KBM-7 (cell line): ENCODE measurements at regions not wholly inside any gene's neighbourhood (a gene's known extent, or its start where the extent isn't known, plus 50 kb on each side); places are given as distances from the start of the nearest gene placed in this dataset.
"Not testable (repeated sequence)": the region's sequence is repeated elsewhere in the genome, so short reads cannot be mapped to it uniquely, and the experiment has no call there.

Experiments
- DNase-seq: peaks from one replicate; pipeline ENCODE4 v3.0.0-alpha.2; 2015
- in situ Hi-C: fragments of 300-500 bp; cut with MboI; formaldehyde crosslinking; loops from 2 replicates; pipeline ENCODE4 v1.14.3; 2020; ENCODE audit warnings: low sequenced_read_pairs, low pct_unique_long_range_greater_than_20kb, mixed read lengths

DNA sequence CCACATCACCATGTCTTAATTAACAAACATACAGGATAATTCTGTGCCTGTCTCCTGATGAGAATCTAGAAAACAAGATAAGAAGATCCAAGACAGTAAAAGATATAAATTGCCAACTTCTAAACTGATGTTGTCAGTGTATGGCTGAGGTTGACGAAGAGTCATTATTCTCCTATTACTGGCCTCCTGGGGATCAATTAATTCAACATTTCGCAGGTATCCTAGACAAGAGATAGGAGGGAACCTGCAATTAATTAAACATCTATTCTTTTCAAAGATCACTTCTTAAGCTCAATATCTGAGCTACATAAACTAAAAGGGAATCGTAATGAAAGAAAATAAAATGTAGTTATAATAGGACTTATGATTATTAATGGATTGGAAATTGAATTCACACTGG lies 232.0 kb upstream of the GRIA1 start:
- in situ Hi-C loops = no loop called here
- no peak for DNase-seq

DNA sequence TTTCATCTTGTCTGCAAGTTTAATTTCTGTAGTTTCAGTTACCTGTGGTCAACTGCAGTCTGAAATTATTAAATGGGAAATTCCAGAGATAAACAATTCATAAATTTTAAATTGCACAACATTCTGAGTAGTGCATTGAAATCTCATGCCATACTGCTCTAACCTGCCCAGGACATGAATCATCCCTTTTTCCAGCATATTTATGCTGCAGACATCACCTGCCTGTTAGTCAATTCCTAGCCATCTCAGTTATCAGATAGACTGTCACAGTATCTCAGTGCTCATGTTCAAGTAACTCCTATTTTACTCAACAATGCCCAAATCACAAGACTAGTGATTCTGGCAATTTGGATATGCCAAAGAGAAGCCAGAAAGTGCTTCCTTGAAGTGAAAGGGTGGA lies 223.0 kb upstream of the GRIA1 start:
- DNase-seq = no peak
- in situ Hi-C loops = no loop called here

DNA sequence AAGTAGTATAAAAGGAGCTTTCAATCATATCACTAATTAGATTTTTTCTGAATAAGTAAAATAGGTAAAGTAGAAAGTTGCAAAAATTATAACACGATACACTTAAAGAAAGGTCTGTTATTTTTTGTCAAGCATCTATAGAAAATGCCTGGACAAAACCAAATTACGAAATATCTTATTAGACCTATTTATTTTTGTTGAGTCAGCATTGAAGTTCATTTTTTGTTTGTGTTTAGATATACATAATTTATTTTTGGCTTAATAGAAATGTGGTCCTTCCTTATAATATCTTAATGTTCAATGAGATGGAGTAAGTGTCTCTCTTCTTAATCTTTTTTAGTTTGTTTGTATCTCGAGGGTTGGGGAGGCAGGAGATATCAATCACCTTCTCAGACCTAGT lies 214.8 kb upstream of the GRIA1 start:
- no peak for DNase-seq
- in situ Hi-C loops = no loop called here

DNA sequence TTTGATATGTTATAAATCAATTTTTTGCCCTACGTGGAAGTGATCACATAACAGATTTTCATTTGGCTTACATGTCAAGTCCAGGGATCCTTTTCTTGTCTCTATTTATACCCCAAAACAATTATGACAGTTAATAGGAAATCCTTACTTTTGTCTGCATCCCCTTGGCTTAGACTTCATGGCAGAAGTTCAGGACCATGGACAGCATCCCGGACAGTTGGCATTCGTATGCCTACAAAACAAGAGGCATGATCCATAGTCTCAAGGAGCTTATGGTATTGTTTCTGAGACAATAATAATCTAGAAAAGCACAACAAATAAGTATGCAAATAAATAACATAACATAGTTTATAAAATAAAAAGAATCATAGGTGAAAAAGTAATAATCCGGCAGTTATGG lies 214.3 kb upstream of the GRIA1 start:
- in situ Hi-C loops = no loop called here
- peak; percentile 18 for DNase-seq

DNA sequence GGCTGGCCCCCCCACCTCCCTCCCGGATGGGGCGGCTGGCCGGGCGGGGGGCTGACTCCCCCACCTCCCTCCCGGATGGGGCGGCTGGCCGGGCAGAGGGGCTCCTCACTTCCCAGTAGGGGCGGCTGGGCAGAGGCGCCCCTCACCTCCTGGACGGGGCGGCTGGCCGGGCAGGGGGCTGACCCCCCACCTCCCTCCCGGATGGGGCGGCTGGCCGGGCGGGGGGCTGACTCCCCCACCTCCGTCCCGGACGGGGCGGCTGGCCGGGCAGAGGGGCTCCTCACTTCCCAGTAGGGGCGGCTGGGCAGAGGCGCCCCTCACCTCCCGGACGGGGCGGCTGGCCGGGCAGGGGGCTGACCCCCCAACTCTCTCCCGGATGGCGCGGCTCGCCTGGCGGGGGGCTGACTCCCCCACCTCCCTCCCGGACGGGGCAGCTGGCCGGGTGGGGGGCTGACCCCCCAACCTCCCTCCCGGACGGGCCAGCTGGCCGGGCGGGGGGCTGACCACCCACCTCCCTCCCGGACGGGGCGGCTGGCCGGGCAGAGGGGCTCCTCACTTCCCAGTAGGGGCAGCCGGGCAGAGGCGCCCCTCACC lies 194.1 kb upstream of the GRIA1 start:
- in situ Hi-C loops, DNase-seq: not testable (repeated sequence)

DNA sequence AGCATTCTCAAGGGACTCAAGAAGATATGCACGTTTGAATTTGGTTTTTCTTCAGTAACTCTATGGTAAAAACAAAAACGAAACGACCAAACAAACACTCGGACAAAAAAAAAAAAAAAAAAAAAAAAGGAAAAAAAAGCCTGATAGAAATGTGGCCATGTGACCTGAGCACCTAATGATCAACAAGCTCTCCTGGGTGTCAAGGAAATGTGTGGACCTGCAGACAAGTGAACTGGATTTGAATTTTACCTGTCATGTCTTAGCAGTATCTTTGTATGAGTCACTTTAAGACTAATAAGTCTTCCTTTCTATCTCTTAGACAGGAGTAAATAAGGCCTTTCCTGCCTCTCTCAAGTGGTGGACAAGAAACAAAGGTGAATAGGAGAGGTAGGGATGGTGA lies 190.6 kb upstream of the GRIA1 start:
- in situ Hi-C loops = no loop called here

DNA sequence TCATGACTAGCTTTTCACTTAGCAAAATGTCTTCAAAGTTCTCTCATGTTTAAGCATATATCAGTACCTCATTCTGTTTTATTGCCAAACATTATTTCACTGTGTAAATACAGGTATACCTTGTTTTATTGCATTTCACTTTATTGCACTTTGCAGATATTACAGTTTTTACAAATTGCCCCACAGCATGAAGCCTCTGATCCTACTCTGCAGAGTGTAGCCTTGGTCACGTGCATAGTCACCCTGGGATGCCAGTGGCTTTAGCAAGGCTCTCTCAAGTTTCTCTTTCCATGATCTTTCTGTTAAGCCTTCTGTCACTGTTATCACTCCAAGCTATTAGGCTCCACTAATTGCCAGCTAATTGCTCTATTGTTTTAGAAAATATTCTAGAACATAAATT lies 182.2 kb upstream of the GRIA1 start:
- in situ Hi-C loops = no loop called here

More for the DNA sequence above, 190.6 kb upstream of the GRIA1 start:
- DNase-seq = no peak

DNA sequence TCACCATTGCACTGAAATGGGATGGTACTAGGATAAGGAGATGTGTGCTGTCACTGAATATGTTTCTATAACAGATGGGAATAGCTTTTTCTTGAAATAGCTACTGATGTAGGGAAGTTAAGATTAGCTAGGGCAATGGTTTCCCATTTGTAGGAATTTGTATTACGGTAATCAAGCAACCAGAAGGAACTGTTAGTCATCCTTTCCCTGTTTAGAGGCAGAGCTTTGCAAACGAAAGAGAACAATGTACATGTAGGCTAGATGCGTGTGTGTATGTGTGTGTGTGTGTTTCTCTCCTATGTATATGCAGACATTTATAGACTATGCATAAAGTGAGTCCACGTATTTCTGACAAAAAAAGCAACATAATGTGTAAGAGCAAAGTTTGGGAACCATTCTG lies 171.9 kb upstream of the GRIA1 start:
- in situ Hi-C loops = no loop called here

More for the DNA sequence above, 182.2 kb upstream of the GRIA1 start:
- no peak for DNase-seq

DNA sequence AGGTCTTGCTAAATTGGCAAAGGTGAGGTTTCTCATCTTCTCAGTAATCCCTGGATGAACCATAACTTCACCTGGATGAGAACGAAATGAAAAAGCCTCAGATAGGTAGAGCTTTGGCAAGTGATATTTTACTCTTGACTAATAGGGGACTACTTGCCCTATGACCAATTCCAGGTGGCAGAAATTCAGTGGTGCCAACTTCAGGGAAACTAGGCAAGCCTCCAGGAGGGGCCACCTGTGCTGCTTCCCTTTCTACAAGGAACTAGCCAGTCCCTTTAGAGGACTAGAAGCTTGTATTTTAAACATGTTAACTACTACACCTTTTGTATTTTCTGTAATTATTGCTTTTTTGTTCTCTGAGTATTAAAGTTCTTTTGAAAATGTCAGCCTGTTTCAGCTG lies 169.0 kb upstream of the GRIA1 start:
- no peak for DNase-seq

More for the DNA sequence above, 171.9 kb upstream of the GRIA1 start:
- DNase-seq = no peak

DNA sequence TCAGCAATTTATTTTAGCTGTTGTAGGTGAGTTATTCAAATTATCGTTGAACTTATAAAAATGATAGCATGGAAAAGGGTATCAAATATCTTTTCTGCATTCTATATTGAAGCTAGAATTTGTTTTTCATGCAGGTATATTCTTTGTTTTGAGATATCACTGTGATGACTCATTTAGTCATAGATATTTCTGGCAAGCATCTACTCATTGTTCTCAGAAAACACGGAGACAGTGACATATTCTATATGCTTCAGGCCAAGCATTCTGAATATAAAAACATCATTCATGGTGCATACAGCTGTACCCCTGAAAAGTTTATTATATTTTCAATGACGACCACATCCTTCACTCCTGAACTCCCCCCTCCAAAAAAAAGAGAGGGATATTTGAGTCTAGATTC lies 150.3 kb upstream of the GRIA1 start:
- no peak for DNase-seq

More for the DNA sequence above, 169.0 kb upstream of the GRIA1 start:
- in situ Hi-C loops = no loop called here

DNA sequence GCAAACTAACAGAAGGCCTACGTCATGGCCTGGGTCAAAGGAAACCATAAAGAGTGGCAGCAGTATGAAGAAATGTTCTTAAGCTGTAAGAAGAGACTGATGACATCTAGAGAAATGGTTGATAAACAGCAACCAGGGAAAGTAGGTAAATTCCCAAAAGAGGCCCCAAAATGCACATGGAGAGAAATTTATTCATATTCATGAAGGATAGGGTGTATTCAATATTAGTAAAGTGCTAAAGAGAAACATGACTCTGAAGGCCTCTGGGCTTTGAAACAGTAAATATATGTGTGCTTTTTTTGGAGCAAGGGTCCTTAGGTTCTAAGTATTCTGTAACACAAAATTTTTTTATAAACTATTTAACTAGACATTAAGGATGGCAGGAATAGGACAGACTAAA lies 149.7 kb upstream of the GRIA1 start:
- in situ Hi-C loops = no loop called here

More for the DNA sequence above, 150.3 kb upstream of the GRIA1 start:
- in situ Hi-C loops = no loop called here

DNA sequence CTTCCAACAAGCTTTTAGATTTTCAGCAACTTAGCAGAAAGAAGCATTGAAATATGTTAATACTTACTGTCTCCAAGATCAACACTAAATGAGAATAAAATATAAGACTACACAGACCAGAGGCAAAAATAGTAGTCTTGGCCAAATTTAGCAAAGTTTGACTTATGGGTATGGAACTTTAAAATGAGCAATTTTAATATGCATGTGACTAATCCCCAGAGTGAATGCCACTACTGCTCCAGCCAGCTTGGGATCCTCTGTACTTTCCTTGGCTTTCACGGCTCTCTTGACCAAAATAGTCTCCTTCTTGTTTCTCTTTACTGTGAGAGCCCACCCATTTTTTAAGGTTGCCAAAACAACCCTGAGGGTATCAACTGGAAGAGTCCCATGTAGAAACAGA lies 148.0 kb upstream of the GRIA1 start:
- DNase-seq = no peak
- in situ Hi-C loops = no loop called here

More for the DNA sequence above, 149.7 kb upstream of the GRIA1 start:
- DNase-seq = no peak

DNA sequence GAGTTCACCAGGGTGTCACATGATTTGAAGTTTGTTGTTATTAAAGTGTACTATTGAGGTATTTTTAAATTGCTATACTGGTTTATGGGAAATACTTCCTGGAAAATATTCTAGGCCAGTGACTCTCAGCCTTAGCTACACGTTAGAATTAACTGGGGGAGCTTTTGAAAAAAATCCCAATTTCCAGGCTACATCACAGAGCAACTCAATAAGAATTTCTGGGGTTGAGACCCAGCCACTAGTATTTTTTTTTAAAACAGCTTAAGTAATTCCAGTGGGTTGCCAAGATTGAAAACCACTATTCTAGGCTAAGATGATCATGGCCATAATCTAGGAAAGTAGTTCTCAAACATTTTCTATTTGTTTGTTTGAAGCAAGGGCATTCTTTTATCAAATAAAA lies 142.9 kb upstream of the GRIA1 start:
- DNase-seq = no peak
- in situ Hi-C loops = no loop called here

DNA sequence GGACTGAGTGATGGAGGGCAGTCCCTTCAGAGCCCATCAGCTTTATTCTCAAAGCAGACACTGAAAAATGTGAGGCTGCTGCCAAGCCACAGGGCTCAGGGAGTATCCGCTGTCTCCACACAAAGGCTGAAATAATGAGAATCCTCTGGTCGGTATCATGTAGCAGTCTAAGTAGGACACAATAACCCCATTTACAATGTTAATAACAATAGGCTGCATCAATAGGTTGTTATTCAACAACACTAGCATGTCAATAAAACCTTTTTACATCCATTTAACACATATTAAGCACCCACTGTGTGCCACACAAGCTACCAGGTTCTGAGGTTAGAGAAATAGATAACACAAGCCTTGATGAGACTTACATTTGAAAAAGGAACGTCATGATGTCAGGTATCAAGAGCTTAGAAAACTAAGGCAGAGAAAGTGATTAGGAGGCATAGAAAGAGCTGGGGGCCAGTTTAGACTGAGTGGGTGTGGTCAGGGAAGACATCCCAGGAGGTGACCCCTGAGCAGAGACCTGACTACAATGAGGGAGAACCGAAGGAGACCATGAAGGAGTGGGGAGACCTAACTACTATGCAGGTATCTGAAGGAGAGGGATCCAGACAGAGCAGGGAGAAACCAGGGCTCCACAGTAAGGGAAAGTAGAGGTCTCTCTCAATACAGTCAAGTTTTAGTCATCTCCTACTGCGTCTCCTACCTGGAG lies 140.1 kb upstream of the GRIA1 start:
- in situ Hi-C loops = no loop called here
- no peak for DNase-seq

DNA sequence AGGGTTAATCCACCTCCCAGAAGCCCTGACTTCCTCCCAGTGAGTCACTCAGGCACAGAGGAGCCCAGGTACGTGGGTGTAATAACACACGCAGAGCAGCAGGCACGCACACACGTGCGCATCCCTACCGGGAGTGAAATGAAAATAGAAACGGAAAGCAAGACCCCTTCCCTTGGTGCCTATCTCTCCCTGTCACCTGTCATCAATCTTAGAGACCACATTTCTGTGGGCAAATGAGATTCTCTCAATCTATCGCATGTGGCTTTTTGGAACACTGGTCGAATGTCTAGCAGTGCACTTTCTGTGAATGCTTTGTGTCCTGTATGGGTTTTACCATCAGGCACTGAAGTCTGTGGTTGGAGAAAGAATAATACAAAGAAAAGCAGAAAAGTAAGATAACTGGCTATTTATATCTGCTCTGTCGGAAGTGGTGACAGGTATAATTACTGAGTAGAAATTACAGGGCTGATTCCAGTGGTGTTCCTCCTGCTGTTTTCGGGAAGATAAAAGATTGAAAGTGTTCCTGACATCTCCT lies 137.7 kb upstream of the GRIA1 start:
- peak; percentile 74 for DNase-seq
- in situ Hi-C loops = no loop called here

DNA sequence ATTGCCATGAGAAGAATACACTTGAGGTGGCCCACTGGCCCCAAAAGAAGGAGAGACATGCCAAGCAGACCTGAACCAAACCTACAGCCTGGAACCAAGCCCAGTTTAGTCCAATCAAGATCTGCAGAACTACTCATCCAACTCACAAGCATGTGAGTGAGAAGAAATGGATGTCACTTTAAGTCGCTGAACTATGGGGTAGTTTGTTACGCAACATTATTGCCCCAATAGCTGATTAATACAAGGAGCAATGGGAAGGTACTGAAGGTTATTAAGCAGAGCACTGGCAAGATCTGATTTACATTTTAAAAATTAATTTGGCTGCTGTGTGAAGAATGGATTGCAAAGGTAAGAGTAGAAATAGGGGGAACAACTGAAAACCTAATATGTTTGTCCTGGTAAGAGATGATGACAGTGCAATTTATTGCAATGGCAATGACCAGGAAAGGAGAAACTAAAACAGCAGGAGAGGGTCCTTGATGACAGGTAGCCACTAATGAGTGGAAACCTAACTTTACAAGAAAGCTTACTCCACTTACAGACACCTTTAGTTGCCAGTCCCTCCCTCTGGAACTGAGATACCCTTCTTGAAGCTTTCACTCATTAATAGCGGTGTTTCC lies 132.9 kb upstream of the GRIA1 start:
- in situ Hi-C loops = no loop called here
- no peak for DNase-seq

DNA sequence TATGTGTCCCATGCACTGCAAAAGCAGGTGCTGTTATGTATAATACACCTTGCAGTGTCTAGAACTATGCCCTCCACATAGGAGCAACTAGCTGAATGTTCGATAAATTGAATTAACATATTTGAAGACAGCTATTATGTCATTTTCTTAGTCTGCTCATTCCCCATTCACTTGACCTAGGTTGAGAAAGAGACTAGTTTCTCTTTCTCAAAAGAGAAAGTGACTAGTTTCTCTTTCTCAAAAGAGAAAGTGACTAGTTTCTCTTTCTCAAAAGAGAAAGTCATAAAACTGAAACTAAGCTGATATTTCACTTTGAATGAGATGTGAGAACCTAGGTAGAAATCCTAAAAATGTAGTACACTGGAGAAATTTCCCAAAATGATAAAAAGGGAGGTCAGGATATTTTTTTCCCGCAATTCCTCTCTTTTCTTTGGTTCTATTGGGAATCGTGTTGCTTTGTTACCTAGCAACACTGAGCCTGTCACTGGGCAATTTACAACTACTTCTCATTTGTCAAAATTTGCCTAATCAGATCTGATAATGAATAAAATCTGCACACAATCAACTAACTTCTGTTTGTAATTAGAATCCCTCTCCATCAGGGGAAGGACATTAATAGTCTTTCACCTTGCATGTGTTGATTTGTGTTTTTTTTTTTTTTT lies 132.0 kb upstream of the GRIA1 start:
- no peak for DNase-seq

DNA sequence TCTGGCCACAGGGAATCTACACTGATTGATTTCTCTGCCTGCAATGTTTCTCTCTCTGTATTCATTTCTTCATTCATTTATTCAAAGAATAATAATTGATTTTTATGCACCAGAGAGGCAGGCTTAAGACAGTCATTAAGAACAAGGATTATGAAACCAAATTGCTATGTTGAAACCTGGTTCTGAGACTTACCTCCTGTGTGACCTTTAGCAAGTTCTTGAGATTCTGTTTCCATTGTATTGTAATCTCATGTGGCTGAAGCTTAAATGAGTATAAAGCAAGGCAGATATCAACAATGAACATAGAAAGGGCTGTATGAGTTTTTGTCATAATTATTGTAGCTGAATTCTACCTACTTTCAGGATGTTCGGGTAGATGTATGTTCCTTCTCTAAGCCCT lies 129.6 kb upstream of the GRIA1 start:
- no peak for DNase-seq
- in situ Hi-C loops = no loop called here

More for the DNA sequence above, 132.0 kb upstream of the GRIA1 start:
- in situ Hi-C loops = no loop called here

DNA sequence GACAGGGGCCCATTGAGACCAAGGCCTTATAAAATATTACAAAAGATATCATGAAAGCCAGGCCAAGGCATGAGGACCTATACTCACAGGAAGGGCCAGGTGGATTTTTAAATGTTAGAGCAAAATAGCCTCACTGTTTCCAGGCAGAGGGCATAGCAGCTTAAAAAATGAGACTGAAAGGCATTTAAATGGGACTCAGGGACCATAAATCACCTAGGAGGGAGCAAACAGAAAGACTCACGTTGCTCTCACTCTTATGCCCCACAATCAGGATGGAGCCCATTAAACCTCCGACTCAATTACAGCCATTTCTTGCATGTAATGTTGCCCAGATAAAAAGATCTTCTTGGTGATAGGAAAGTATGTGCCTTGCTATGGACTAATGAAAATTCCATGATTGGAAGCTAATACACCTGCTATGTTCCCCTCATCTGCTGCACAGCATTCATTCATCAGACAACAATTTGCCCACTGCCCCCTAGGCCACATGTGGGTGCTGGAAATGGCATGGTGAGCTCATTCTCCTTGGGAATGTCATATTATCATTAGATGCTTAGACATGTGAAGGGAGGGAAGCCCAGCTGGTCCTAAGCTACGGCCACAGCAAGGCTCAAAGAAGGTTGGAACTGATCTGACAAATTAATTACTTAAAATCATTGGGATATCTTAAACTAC lies 128.6 kb upstream of the GRIA1 start:
- in situ Hi-C loops = no loop called here
- no peak for DNase-seq
